ENCODE measurements at regions not wholly inside any gene's neighbourhood (a gene's known extent, or its start where the extent isn't known, plus 50 kb on each side); places are given as distances from the start of the nearest gene placed in this dataset.

DNA sequence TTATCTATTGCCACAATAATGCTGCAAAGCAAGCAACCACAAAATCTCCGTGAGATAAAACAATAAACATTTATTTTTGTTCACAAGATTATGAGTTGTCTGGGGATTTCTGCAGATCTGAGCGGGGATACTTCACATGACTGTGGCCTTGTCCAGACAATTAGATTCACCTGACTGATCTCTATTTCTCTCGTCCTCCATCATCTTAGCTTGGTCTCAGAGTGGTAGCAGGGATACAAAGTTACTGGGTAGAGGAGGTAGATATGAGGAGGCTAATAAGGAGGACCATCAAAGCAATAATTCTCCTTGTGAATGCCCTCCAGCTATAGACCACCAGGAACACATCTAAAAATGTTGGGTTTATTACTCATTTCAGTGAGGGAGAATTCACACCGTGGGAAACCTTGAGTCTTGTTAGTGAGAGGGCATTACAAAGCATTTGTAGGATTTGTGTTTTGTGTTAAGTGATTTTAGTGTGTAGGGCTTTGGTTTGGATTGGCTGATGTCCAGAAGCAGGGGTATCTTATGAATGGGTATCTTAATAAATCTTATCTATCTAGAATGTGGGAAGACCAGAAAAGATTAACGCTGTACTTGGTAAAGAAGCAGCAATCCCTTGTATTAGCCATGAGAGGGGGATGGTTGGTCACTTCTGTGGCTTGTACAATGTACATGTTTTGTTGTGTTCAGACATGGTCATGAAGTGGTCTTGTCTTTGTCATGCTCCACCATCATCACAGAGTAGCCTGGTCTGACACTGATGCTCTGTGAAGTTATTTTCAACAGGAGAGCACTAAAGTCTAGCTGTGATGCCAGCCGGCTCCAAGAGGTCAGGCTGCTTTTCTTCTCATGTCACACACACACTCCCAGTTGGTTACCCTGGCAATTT is 287.6 kb upstream of the STT3B start:
- TF ChIP-seq, protein P1, sequence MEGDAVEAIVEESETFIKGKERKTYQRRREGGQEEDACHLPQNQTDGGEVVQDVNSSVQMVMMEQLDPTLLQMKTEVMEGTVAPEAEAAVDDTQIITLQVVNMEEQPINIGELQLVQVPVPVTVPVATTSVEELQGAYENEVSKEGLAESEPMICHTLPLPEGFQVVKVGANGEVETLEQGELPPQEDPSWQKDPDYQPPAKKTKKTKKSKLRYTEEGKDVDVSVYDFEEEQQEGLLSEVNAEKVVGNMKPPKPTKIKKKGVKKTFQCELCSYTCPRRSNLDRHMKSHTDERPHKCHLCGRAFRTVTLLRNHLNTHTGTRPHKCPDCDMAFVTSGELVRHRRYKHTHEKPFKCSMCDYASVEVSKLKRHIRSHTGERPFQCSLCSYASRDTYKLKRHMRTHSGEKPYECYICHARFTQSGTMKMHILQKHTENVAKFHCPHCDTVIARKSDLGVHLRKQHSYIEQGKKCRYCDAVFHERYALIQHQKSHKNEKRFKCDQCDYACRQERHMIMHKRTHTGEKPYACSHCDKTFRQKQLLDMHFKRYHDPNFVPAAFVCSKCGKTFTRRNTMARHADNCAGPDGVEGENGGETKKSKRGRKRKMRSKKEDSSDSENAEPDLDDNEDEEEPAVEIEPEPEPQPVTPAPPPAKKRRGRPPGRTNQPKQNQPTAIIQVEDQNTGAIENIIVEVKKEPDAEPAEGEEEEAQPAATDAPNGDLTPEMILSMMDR (IDR thresholded peaks at IDR 0.05; ENCODE audit: control extremely low read depth, extremely low read depth, low read depth, missing control alignments): peak; percentile 15
- POLR2A ChIA-PET: interaction anchor here (0.6 kb wide), 2 partner anchors 120 to 287 kb away, joined by 3 to 5 read pairs; partner anchors contain the start of gene STT3B
- DNase-seq (ENCODE audit: extremely low spot score): no peak
- CTCF ChIA-PET: interaction anchor here (1.0 to 6.1 kb wide), 4 partner anchors 9 to 449 kb away, joined by 3 to 40 read pairs (median 7); no protein-coding TSS in a partner anchor

DNA sequence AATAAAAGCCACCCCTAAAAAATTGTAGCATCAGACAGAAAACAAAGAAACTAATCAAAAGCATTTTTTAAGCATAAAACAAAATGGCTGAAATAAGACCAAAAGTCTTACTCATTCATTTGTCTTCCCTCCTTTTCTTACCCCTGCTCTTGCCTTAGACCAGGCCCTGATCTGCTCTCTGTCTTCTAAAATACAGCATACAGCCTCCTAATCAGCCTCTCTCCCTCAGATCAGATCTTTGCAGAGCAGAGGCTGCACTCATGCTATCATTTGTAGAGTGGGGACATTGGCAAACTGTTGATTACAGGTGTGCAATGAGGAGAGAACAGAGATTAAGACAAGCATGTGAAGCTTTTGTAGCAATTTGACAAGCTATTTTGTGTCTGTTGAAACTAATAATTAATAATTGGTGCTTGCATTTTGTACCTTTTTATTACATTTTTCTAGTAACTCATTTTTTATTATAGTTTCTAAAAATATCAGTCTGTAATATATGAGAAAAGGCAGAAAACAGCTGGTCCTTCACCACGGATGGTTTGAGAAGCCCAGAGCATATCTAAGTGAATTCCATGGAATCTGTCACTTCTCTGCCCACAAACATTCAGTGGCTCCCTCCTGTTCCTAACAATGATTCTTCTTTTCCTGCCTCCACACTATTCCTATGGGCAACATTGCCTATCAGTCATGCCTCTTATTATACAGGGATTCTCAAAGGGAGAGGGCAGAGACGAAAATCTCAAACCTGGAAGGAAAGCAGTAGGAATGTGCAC is 286.2 kb upstream of the STT3B start:
- DNase-seq (ENCODE audit: extremely low spot score): no peak
- CTCF ChIA-PET: interaction anchor here (1.4 to 6.1 kb wide), 6 partner anchors 15 to 477 kb away, joined by 3 to 40 read pairs (median 12); partner anchors contain the start of gene STT3B
- POLR2A ChIA-PET: interaction anchor here (0.6 to 1.5 kb wide), 2 partner anchors 286 kb away, joined by 3 to 5 read pairs; partner anchors contain the start of gene STT3B
- TF ChIP-seq, protein P1 (IDR thresholded peaks at IDR 0.05; ENCODE audit: control extremely low read depth, extremely low read depth, low read depth, missing control alignments): no peak

DNA sequence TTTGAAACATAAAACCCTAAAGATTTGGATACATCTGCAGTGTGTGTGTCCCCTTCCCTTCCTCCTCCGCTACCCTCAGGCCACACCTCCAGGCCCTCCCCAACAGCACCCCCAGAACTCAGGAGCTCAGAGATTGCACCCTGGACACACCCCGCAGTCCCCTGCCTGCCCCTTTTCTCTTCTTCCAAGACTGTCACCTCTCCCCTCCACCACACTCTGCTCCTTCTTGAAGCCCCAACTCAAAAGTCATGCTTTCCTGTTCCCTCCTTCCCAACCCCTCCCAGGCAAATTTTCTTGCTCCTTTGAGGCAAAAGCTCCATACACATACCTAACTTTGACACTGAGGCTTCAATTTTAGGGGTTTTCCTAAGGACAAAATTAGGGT is 285.7 kb upstream of the STT3B start:
- ChIA-PET CTCF (interaction anchor here (1.4 to 6.1 kb wide), 5 partner anchors 15 to 478 kb away, joined by 3 to 40 read pairs (median 14); partner anchors contain the start of gene STT3B), POLR2A (interaction anchor here (1.5 kb wide), 1 partner anchor 285 kb away, joined by 5 read pairs; the partner anchor contains the start of gene STT3B)
- DNase-seq (ENCODE audit: extremely low spot score): no peak
- TF ChIP-seq, protein P1 (IDR thresholded peaks at IDR 0.05; ENCODE audit: control extremely low read depth, extremely low read depth, low read depth, missing control alignments): no peak

DNA sequence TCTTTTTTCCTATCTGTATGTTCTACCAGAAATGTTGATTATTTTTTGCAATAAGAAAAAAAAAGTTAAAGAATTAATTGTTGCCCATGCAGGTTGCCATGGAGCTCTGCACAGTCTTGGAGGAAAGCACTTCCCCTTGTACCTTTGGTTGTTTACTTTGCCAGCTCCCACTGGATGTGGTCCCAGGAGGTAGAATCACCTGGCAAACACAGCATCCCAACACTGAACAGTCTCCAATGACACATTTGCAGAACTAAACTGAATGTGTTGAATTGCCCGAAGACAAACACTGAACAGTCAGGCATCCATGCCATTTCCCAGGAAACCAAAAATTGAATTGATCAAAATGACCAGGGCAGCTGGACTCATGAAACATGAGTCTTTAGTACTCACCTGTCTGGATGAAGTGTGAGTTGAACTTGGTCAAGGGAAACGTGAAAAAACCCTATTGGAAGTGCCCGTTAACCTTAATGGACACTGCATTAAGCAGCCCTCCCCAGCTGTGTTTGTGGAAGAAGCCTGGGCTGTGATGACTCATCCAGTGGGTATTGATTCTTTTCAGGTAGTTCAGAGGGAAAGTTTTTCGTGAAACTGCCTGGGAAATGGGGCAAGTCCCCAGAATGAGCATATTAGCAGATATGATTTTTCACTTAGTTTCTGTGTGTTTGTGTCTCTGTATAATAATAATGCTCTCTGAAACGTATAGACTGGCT is 284.7 kb upstream of the STT3B start:
- DNase-seq (ENCODE audit: extremely low spot score): no peak
- TF ChIP-seq, protein P1 (IDR thresholded peaks at IDR 0.05; ENCODE audit: control extremely low read depth, extremely low read depth, low read depth, missing control alignments): no peak
- CTCF ChIA-PET: interaction anchor here (1.3 to 6.1 kb wide), 8 partner anchors 9 to 479 kb away, joined by 3 to 40 read pairs (median 5); partner anchors contain the start of gene STT3B
- POLR2A ChIA-PET: interaction anchor here (0.6 to 1.5 kb wide), 4 partner anchors 20 to 285 kb away, joined by 3 to 5 read pairs (median 4); partner anchors contain the start of gene STT3B

DNA sequence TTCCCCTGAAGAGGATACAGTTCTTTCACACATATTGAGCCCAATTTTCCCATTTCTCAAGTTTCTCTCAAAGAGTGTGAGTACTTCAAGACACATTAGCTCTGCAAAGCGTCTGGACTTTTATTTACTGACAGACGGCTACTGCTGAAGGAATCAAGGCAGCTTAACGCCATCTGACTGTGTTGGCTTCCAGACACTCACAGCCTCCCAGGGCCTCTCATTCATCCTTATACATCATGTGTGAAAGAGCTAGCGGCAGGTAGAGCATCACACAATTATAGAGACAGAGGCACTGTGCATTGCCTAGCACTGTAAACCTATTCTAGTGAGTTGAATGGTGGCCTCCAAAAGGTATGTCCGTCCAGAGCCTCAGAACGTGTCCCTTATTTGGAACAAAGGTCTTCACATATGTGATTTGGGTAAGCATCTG is 284.1 kb upstream of the STT3B start:
- no peak for DNase-seq (ENCODE audit: extremely low spot score)
- ChIA-PET POLR2A (interaction anchor here (0.7 to 1.5 kb wide), 2 partner anchors 21 to 191 kb away, joined by 3 read pairs; no protein-coding TSS in a partner anchor), CTCF (interaction anchor here (0.8 to 6.1 kb wide), 8 partner anchors 8 to 286 kb away, joined by 3 to 40 read pairs (median 5); partner anchors contain the start of gene STT3B)
- TF ChIP-seq, protein P1 (IDR thresholded peaks at IDR 0.05; ENCODE audit: control extremely low read depth, extremely low read depth, low read depth, missing control alignments): no peak
